ENCODE measurements at regions not wholly inside any gene's neighbourhood (a gene's known extent, or its start where the extent isn't known, plus 50 kb on each side); places are given as distances from the start of the nearest gene placed in this dataset.

- TF ChIP-seq CTCF (optimal IDR thresholded peaks at IDR 0.05 in 1 of 3, IDR thresholded peaks at IDR 0.05 in 1 of 3, conservative IDR thresholded peaks at IDR 0.05 in 1 of 3; ENCODE audit: extremely low read depth in 1 of 3, insufficient read depth in 2 of 3, low read length in 3 of 3) (no peak), EZH2 (IDR thresholded peaks at IDR 0.05; ENCODE audit: low read length) (no peak)
Measured at GRCh38 chr2:13682540-13683272, 949.8 kb upstream of the LRATD1 start.
